ENCODE measurements at regions not wholly inside any gene's neighbourhood (a gene's known extent, or its start where the extent isn't known, plus 50 kb on each side); places are given as distances from the start of the nearest gene placed in this dataset.
"Not testable (repeated sequence)": the region's sequence is repeated elsewhere in the genome, so short reads cannot be mapped to it uniquely, and the experiment has no call there.

DNA sequence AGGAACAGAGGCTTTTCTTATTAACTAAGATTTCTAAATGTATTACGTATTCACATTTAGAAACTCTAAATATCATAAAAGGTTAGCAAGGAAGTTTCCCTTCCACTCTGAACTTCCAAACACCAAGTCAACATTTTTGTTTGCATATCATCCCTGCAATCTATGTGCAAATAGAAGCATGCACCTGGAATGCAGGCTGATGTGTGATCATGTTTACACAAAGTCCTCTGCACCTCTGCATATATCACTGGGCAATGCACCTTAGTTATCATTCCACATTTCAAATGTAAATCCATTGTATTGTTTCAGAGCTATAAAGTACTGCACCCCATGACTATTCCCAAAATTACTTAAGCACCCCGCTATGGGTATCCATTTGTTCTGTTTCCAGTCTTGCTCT, 142.1 kb downstream of the LRRC74B start:
- TF ChIP-seq POLR2A, CTCF (IDR thresholded peaks at IDR 0.05): not testable (repeated sequence)

Measured in thyroid gland (tissue), 4 donors.